ENCODE measurements at regions not wholly inside any gene's neighbourhood (a gene's known extent, or its start where the extent isn't known, plus 50 kb on each side); places are given as distances from the start of the nearest gene placed in this dataset.

DNA sequence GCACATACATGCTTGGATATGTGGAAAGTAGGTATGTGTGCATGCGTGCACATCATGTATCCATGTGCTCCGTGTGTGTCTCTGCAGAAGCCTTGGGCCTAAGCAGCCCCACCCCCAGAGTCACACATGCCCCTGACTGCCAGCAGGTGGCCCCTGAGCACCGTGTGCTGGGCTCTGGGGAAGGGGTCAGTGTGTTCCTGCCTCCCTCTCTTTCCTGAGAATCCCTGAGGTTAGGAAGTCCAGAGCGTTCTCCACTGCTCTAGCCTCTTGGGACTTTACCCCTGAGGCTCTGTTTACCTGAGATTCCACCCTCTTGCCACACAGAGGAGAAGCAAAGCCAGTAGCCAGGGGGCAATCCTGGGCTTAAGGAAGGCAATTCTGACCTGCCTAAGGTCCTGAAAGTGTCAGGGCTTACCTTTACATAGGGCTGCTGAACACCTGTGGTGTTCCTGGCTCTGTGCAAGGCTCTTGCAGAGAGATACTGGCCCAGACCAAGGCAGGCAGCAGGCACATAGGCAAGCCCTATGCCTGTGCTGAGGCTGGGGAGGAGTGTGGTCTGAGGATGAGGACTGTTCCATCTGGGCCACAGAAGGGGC lies 207.3 kb downstream of the TMEM38B start:
- Histone ChIP-seq H3K27me3 (ENCODE audit: control insufficient read depth, insufficient read depth, low read length) (peaks cover 4% of the 10 kb centered on the region), H3K9ac (no peak overlapping the region), H3K4me1 (no peaks in the 10 kb centered on the region), H3K36me3 (ENCODE audit: control insufficient read depth, insufficient read depth, low read length) (no peaks in the 10 kb centered on the region), H2AFZ (no peak overlapping the region), H3K9me3 (ENCODE audit: control insufficient read depth, low read length) (no peaks in the 10 kb centered on the region), H3K79me2 (no peaks in the 10 kb centered on the region), H3K4me2 (ENCODE audit: low read length) (no peak overlapping the region), H3K27ac (no peak overlapping the region), H3K4me3 (ENCODE audit: low read depth, low read length) (no peak overlapping the region)
- TF ChIP-seq, protein P1, sequence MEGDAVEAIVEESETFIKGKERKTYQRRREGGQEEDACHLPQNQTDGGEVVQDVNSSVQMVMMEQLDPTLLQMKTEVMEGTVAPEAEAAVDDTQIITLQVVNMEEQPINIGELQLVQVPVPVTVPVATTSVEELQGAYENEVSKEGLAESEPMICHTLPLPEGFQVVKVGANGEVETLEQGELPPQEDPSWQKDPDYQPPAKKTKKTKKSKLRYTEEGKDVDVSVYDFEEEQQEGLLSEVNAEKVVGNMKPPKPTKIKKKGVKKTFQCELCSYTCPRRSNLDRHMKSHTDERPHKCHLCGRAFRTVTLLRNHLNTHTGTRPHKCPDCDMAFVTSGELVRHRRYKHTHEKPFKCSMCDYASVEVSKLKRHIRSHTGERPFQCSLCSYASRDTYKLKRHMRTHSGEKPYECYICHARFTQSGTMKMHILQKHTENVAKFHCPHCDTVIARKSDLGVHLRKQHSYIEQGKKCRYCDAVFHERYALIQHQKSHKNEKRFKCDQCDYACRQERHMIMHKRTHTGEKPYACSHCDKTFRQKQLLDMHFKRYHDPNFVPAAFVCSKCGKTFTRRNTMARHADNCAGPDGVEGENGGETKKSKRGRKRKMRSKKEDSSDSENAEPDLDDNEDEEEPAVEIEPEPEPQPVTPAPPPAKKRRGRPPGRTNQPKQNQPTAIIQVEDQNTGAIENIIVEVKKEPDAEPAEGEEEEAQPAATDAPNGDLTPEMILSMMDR (IDR thresholded peaks at IDR 0.05) = no peak

DNA sequence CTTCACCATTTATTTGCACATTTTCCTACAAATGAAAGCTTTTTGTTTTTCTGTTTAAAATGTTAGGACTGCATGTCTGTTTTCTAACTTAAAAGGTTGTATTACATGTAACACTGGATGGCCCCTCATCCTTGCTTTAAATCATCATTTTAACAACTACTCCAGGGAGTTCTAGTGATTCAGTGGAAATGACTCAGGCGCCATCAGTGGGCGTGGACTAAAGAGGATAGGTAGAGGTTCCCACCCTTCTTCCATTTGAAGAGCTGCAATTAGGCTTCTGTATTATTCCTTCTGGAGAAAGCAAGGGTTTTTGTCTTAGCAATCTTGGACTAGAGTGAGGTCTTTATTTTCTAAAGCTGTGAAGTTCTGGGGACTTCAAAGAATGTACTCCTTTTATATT lies 213.7 kb downstream of the TMEM38B start:
- Histone ChIP-seq H3K27ac (no peak overlapping the region), H3K36me3 (ENCODE audit: control insufficient read depth, insufficient read depth, low read length) (no peaks in the 10 kb centered on the region), H3K4me3 (ENCODE audit: low read depth, low read length) (no peak overlapping the region)

DNA sequence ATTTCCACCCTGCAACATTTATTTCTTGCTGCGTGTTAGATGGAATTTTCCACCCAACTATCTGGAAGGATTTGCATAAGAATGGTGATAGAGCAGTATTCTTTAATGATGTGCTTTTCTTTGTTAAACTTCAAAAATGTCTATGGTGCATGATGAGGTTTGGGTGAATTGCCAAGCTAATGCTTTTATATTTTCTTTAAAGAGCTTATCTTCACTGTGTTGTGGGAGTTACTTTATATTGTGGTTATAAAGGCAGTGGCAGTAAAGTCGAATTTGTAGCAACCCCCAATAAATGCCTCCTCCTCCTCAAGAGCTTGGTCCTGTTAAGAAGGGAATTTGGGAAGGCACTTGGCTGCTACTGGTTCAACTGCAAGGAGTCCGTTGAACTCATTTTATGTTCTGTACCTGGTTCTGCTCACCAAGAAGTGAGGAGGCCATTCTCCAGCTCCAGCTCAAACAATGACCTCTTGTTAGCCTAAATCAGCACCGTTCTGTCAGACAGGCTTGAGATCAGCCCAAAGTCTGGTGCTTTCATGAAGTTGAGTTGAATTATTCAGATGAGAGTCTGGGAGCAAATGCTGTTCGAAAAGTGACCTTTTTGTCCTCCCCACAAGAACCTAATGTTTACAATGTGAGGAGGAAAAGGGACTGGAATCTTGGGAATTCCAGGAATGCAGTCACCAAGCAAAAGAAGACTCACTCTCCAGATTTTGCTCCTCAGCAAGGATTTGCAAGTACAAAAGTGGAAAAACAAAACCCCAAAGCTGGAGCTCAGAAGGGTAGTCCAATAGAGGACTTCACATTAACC lies 217.0 kb downstream of the TMEM38B start:
- Histone ChIP-seq H3K9me3 (ENCODE audit: control insufficient read depth, low read length) (no peaks in the 10 kb centered on the region), H3K4me3 (ENCODE audit: low read depth, low read length) (no peak overlapping the region), H3K9ac (no peak overlapping the region), H3K4me2 (ENCODE audit: low read length) (no peak overlapping the region), H3K4me1 (no peaks in the 10 kb centered on the region), H3K79me2 (no peaks in the 10 kb centered on the region), H3K27me3 (ENCODE audit: control insufficient read depth, insufficient read depth, low read length) (no peaks in the 10 kb centered on the region), H3K27ac (no peak overlapping the region), H2AFZ (no peak overlapping the region), H3K36me3 (ENCODE audit: control insufficient read depth, insufficient read depth, low read length) (no peaks in the 10 kb centered on the region)
- TF ChIP-seq, protein P1 (IDR thresholded peaks at IDR 0.05) = no peak

More for the DNA sequence above, 213.7 kb downstream of the TMEM38B start:
- no peaks in the 10 kb centered on the region for H3K9me3 ChIP-seq (ENCODE audit: control insufficient read depth, low read length)
- H3K79me2 ChIP-seq = no peaks in the 10 kb centered on the region
- TF ChIP-seq, protein P1 (IDR thresholded peaks at IDR 0.05) = no peak
- no peaks in the 10 kb centered on the region for H3K4me1 ChIP-seq
- no peak overlapping the region for H3K4me2 ChIP-seq (ENCODE audit: low read length)
- no peak overlapping the region for H3K9ac ChIP-seq
- no peaks in the 10 kb centered on the region for H3K27me3 ChIP-seq (ENCODE audit: control insufficient read depth, insufficient read depth, low read length)
- no peak overlapping the region for H2AFZ ChIP-seq

DNA sequence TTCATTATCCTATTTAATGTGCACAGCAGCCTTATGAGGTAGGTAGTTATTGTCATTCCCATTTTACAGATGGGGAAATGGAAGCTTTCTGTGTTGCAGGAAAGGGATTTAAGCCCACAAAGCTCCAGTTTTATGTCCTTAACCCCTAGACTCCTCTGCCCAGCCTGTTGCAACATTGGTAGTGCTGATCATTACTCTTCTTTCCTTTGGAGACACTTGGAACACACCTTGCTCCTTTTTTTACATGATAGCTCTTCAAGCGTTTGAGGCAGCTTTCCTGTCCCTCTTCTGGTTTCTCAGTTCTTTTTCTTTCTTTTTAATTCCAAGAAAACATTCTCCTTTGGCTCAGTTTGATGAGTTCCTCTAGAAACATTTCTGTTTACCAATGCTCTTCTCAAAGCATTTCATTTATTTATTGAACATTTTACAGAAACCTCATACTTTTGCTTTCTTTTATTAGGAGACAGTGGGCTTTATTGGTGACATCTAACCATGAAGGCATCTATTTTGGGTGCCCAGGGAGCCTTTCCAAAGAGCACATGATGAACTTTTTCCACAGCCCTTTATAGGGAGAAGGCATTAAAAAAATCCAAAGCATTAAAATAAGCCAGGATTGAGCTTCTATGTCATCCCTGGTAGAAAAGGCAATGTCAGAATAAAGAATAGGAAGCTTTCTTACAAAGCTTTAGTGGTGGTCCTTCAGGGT lies 218.0 kb downstream of the TMEM38B start:
- no peak overlapping the region for H3K4me2 ChIP-seq (ENCODE audit: low read length)
- no peak overlapping the region for H2AFZ ChIP-seq
- no peaks in the 10 kb centered on the region for H3K79me2 ChIP-seq
- H3K4me3 ChIP-seq (ENCODE audit: low read depth, low read length) = no peak overlapping the region
- H3K36me3 ChIP-seq (ENCODE audit: control insufficient read depth, insufficient read depth, low read length) = no peaks in the 10 kb centered on the region
- H3K9ac ChIP-seq = no peak overlapping the region
- TF ChIP-seq, protein P1 (IDR thresholded peaks at IDR 0.05) = no peak
- no peaks in the 10 kb centered on the region for H3K9me3 ChIP-seq (ENCODE audit: control insufficient read depth, low read length)
- H3K27ac ChIP-seq = no peak overlapping the region
- H3K27me3 ChIP-seq (ENCODE audit: control insufficient read depth, insufficient read depth, low read length) = no peaks in the 10 kb centered on the region
- no peaks in the 10 kb centered on the region for H3K4me1 ChIP-seq

All from parathyroid adenoma (tissue), 2 donors.